Heart left ventricle (tissue), 16 donors: ENCODE measurements at regions not wholly inside any gene's neighbourhood (a gene's known extent, or its start where the extent isn't known, plus 50 kb on each side); places are given as distances from the start of the nearest gene placed in this dataset.

ENCODE experiments used
- ATAC-seq, 4 donors: fragments of 200-7000 bp; cut with Tn5 transposase; one replicate each; pipeline ENCODE4 v1.9.1; 2020 to 2022; ENCODE audit warnings: moderate library complexity in 4 of 4, mild to moderate bottlenecking in 3 of 4, moderate number of reproducible peaks in 1 of 4
- DNase-seq, 5 donors: peaks; one replicate each; pipeline ENCODE4 v3.0.0-alpha.2; 2020
- H3K27ac ChIP-seq, 12 donors: fragments of 200-600 bp; sonication (generic) in 4 of 12; one replicate each; pipeline versions ENCODE4 v1.5.0 to v1.8.0; 2016 to 2022; ENCODE audit warnings: mild to moderate bottlenecking in 2 of 12
- H3K27me3 ChIP-seq, 9 donors: fragments of 200-600 bp; sonication (generic) in 2 of 9; one replicate each; pipeline versions ENCODE4 v1.5.1 to v1.8.0; 2016 to 2022; ENCODE audit warnings: mild to moderate bottlenecking in 3 of 9
- H3K36me3 ChIP-seq, 9 donors: fragments of 200-600 bp; sonication (generic) in 2 of 9; one replicate each; pipeline versions ENCODE4 v1.5.0 to v1.8.0; 2018 to 2022; ENCODE audit warnings: mild to moderate bottlenecking in 2 of 9
- H3K4me1 ChIP-seq, 12 donors: fragments of 200-600 bp; sonication (generic) in 4 of 12; one replicate each; pipeline versions ENCODE4 v1.5.0 to v1.8.0; 2016 to 2022; ENCODE audit warnings: mild to moderate bottlenecking in 3 of 12
- H3K4me3 ChIP-seq, 12 donors: fragments of 200-600 bp; sonication (generic) in 4 of 12; one replicate each; pipeline versions ENCODE4 v1.5.0 to v1.8.0; 2017 to 2022; ENCODE audit warnings: mild to moderate bottlenecking in 9 of 12, moderate library complexity in 4 of 12
- H3K9me3 ChIP-seq, 12 donors: fragments of 200-600 bp; sonication (generic) in 4 of 12; one replicate each; pipeline versions ENCODE4 v1.5.0 to v1.8.0; 2016 to 2022; ENCODE audit warnings: mild to moderate bottlenecking in 1 of 12
- POLR2A ChIP-seq, 2 donors: fragments of 450-650 bp; IDR thresholded peaks; one replicate each; pipeline ENCODE4 v1.6.1; 2017; ENCODE audit warnings: antibody characterized with exemption in 2 of 2, mild to moderate bottlenecking in 2 of 2, moderate library complexity in 2 of 2
- WGBS, 4 donors: extraction: QIAGEN DNeasy Blood & Tissue Kit in 2 of 4; methylation state at CpG; one replicate each; pipeline versions ENCODE4 v1.1.5 to v1.1.7; 2013 to 2018; 5-methylcytosine and 5-hydroxymethylcytosine counted together
- intact Hi-C, 10 donors: fragments of 100-400 bp; cut with DNase I; formaldehyde crosslinking; loops; one replicate each; pipeline versions ENCODE4 v1.11.1 to v1.14.2; 2022
- TF ChIP-seq, protein P1 (sequence below), 12 donors: fragments of 200-600 bp; sonication (generic) in 4 of 12; IDR thresholded peaks; one replicate each; pipeline versions ENCODE4 v1.5.0 to v1.8.0; 2018 to 2022; ENCODE audit warnings: antibody characterized with exemption in 12 of 12, mild to moderate bottlenecking in 5 of 12
- donor health status: ischemic (EF 13 %, LVEDD 7.1; RV severe dilation, severe dysfunction).
- donor health status: healthy with polysubstance abuse.
- donor health status: DM: no; HTN: yes; CAD: no.
- donor health status: DM: no; HTN: no; CAD: no.
- donor health status: ischemic (EF 25% LVEDD 6.9; RV normal size, moderate dysfunction).
- donor health status: ischemic (EF 25% LVEDD 5.7; RV mildly dilated, moderate dysfunction).
- donor health status: healthy.
- donor health status: DM: yes; HTN: yes; CAD: no.
- donor health status: ischemic (EF 35%, LVEDD 5.7; RV mildly dilated, moderate dysfunction).
- donor health status: nonischemic (EF 11% LVEDD 7.7; RV severe dilation, severe dysfunction).
- donor health status: DM: yes; HTN: yes; CAD: no.
- donor health status: PGD.
- donor health status: ischemic (EF 29% LVEDD 5.4; RV normal size, mild dysfunction).
- donor health status: nonischemic (EF 23%, LVEDD 6.1; RV moderate dilation, normal function).

DNA sequence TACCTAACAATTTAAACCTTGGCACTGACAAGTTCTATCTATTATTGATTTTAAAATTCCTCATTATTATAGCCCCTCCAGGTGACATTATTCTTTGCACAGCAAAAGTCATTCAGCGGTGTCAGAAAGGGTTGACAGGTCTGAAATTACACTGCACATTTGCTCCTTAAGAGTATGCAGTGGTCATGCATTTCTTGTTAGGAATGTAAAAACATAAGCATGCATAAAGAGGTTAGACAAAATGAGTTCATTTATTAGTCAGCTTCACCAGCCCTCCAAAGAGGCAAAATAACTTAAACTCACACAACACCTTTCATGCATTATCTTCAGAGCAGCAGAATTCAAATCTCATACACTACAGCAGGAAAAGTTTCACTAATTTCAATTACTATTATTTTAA lies 158.8 kb downstream of the HNRNPD start:
- H3K4me3 ChIP-seq: no peak overlapping the region
- no peaks in the 10 kb centered on the region for H3K9me3 ChIP-seq
- H3K27me3 ChIP-seq: no peaks in the 10 kb centered on the region
- ATAC-seq: no peak
- H3K36me3 ChIP-seq: no peaks in the 10 kb centered on the region
- TF ChIP-seq, protein P1, sequence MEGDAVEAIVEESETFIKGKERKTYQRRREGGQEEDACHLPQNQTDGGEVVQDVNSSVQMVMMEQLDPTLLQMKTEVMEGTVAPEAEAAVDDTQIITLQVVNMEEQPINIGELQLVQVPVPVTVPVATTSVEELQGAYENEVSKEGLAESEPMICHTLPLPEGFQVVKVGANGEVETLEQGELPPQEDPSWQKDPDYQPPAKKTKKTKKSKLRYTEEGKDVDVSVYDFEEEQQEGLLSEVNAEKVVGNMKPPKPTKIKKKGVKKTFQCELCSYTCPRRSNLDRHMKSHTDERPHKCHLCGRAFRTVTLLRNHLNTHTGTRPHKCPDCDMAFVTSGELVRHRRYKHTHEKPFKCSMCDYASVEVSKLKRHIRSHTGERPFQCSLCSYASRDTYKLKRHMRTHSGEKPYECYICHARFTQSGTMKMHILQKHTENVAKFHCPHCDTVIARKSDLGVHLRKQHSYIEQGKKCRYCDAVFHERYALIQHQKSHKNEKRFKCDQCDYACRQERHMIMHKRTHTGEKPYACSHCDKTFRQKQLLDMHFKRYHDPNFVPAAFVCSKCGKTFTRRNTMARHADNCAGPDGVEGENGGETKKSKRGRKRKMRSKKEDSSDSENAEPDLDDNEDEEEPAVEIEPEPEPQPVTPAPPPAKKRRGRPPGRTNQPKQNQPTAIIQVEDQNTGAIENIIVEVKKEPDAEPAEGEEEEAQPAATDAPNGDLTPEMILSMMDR (IDR thresholded peaks at IDR 0.05): no peak
- TF ChIP-seq POLR2A (IDR thresholded peaks at IDR 0.05): no peak
- WGBS, 4 donors: 92 to 100% (median 96%) methylated on average over 1 of the region's 1 CpG
- no peak for DNase-seq
- no peaks in the 10 kb centered on the region for H3K4me1 ChIP-seq
- intact Hi-C loops: no loop called here
- no peak overlapping the region for H3K27ac ChIP-seq

DNA sequence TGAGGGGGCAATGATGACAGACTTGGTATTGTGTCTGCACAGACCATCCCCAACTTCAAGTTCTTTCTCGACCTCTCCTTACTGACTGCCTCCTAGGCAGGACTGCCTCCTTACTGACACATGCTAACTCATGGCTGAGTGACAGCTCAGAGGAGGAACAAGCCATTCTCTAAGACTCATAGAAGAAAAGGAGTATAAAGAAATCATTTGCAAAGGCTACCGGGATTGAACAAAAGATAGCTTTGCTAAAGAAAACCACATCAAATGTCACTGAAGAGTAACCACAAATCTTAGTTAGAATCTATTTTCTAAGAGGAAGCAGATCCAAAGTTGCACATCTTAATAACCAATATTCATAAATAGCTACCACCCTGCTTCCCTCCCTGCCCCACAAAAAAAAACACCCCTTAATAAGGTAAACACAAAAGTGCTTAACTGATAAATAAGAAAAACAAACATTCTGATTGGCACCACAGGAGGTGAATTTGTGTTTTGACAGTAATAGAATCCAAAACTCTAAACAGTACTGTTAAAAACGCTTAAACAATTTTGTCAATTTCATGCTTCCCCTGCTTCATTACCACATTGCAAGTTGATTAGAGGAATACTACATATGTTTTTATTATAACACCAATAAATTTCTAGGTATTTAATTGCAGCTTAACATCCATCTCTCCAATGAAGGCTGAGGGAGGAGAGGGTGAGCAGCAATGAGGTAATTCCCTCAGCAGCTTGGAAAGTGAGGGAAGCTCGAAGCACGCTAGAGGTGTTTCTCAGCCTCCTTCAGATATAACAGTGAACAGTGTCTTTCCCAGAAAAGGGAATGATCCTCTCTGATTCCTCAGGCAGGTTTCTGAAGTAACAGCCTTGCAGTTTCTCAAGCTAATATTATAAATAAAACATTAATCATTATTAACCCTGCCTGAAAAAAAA lies 160.0 kb downstream of the HNRNPD start:
- H3K27ac ChIP-seq: no peak overlapping the region
- H3K27me3 ChIP-seq: no peaks in the 10 kb centered on the region
- TF ChIP-seq, protein P1 (IDR thresholded peaks at IDR 0.05): no peak
- no peak for TF ChIP-seq POLR2A (IDR thresholded peaks at IDR 0.05)
- no peaks in the 10 kb centered on the region for H3K36me3 ChIP-seq
- intact Hi-C loops: no loop called here
- ATAC-seq (no peak), DNase-seq (no peak)
- WGBS, 4 donors: 42 to 52% (median 46%) methylated on average over 5 of the region's 5 CpGs
- H3K9me3 ChIP-seq: no peaks in the 10 kb centered on the region
- H3K4me3 ChIP-seq: no peak overlapping the region
- no peaks in the 10 kb centered on the region for H3K4me1 ChIP-seq

DNA sequence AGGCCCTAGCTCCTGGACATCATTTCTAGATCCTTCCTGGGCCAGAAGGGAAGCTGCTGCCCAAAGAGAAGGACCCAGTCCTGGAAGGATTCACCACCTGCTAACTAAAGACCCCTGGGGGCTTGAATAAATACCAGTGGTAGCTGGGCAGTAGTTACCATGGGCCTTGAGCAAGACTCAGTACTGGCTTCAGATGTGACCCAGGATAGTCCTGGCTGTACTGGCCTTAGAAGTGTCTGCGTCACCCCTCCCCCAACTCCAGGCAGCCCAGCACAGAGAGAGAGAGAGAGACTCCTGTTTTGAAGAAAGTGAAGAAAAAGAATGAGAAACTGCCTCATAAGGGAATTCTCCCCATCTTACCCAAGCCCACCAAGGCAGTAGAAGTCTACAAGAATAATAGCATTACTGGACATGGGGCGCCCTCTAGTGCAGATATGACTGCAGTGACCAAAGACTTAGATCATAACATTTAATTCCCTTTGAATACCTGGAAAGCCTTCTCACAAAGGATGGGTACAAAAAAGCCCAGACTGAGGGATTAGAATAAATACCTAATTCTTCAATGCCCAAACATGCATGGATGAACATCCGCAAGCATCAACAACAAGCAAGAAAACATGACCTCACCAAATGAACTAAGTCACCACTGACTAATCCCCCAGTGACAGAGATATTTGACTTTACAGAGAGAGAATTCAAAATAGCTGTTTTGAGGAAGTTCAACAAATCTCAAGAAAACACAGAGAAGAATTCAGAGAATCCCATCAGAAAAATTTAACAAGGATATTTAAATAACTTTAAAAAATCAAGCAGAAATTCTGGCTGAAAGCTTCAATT lies 171.8 kb downstream of the HNRNPD start:
- Histone ChIP-seq H3K4me3 (no peak overlapping the region), H3K36me3 (no peaks in the 10 kb centered on the region), H3K27ac (no peak overlapping the region), H3K4me1 (no peaks in the 10 kb centered on the region), H3K27me3 (no peaks in the 10 kb centered on the region), H3K9me3 (peaks cover 0 to 12% (median 0%) of the 10 kb centered on the region in 12 donors)
- intact Hi-C loops: loop anchor here (2.0 to 10.0 kb wide), 6 partner anchors 735 to 800 kb away; no protein-coding TSS in a partner anchor
- TF ChIP-seq POLR2A (IDR thresholded peaks at IDR 0.05): no peak
- TF ChIP-seq, protein P1 (IDR thresholded peaks at IDR 0.05): peak; percentile 19 to 60 (median 52)
- ATAC-seq (peak in 1 of 4 donors; percentile 51), DNase-seq (peak in 2 of 5 donors; percentile 10 to 40)
- 44 to 56% (median 53%) methylated on average over 3 of the region's 3 CpGs for WGBS, 4 donors

DNA sequence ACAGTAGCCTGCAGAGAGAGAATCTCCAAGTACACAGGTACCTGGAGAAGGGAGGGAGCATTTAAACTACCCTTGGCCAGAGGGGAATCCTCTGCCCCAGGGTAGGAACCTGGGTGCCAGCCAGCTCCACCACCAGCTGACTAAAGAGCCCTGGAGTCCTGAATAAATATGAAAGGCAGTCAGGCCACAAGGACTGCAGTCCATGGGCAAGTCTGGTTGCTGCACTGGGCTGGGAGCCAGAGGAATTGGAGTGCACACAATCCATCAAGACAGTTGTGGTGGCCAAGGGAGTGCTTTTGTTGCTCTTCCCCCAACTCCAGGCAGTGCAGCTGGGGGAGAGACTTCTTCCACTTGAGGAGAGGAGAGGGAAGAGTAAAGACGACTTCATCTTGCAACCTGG lies 172.5 kb downstream of the HNRNPD start:
- ATAC-seq (no peak), DNase-seq (no peak)
- H3K27me3 ChIP-seq: no peaks in the 10 kb centered on the region
- intact Hi-C loops: loop anchor here in 8 of 10 donors (5.0 to 10.0 kb wide), 4 partner anchors 734 to 799 kb away; no protein-coding TSS in a partner anchor
- TF ChIP-seq, protein P1 (IDR thresholded peaks at IDR 0.05): no peak
- H3K36me3 ChIP-seq: no peaks in the 10 kb centered on the region
- peaks cover 0 to 7% (median 0%) of the 10 kb centered on the region in 12 donors for H3K9me3 ChIP-seq
- no peaks in the 10 kb centered on the region for H3K4me1 ChIP-seq
- no peak overlapping the region for H3K4me3 ChIP-seq
- 79 to 93% (median 85%) methylated on average over 1 of the region's 1 CpG for WGBS, 4 donors
- H3K27ac ChIP-seq: no peak overlapping the region
